H1 (cell line): ENCODE measurements at regions not wholly inside any gene's neighbourhood (a gene's known extent, or its start where the extent isn't known, plus 50 kb on each side); places are given as distances from the start of the nearest gene placed in this dataset.

Experiments
- CTCF ChIP-seq, 3 experiments: IDR thresholded peaks; 1 replicate in 2 of 3; 2 replicates in 1 of 3; pipeline versions ENCODE4 v1.5.1 to v1.6.1; 2011; ENCODE audit warnings: low read length in 3 of 3, mild to moderate bottlenecking in 3 of 3, inconsistent platforms in 2 of 3, low read depth in 1 of 3, moderate library complexity in 1 of 3; ENCODE audit not compliant: insufficient read depth in 1 of 3; ENCODE audit errors: control extremely low read depth in 1 of 3
- EP300 ChIP-seq, 2 experiments: IDR thresholded peaks; 1 replicate in 1 of 2; 2 replicates in 1 of 2; pipeline ENCODE4 v1.6.1; 2011 to 2012; ENCODE audit warnings: low read depth in 2 of 2, low read length in 2 of 2, mild to moderate bottlenecking in 2 of 2, borderline replicate concordance in 1 of 2, inconsistent platforms in 1 of 2, moderate library complexity in 1 of 2
- GABPA ChIP-seq: IDR thresholded peaks from 2 replicates; pipeline ENCODE4 v1.6.1; 2011; ENCODE audit warnings: mild to moderate bottlenecking, low read length, moderate library complexity, borderline replicate concordance; ENCODE audit not compliant: insufficient read depth
- POLR2A ChIP-seq, 2 experiments: IDR thresholded peaks; 1 replicate in 1 of 2; 2 replicates in 1 of 2; pipeline ENCODE4 v1.6.1; 2011; ENCODE audit warnings: low read depth in 2 of 2, low read length in 2 of 2, mild to moderate bottlenecking in 2 of 2; ENCODE audit errors: control extremely low read depth in 1 of 2
- POLR2AphosphoS5 ChIP-seq: IDR thresholded peaks from 2 replicates; pipeline ENCODE4 v1.6.1; 2011; ENCODE audit warnings: low read depth, low read length
- SAP30 ChIP-seq: fragments of 300-600 bp; sonication (generic); IDR thresholded peaks from 2 replicates; pipeline ENCODE4 v1.7.1; 2012; ENCODE audit warnings: low read length, moderate library complexity, mild to moderate bottlenecking, inconsistent platforms; ENCODE audit not compliant: insufficient read depth, insufficient replicate concordance

GRCh38 chr22:47878460-47878859, 1116.0 kb downstream of the TBC1D22A start:
- TF ChIP-seq POLR2A (IDR thresholded peaks at IDR 0.05; ENCODE audit: control extremely low read depth in 1 of 2, low read depth in 2 of 2, low read length in 2 of 2) (no peak), CTCF (IDR thresholded peaks at IDR 0.05; ENCODE audit: control extremely low read depth in 1 of 3, insufficient read depth in 1 of 3, low read depth in 1 of 3, low read length in 3 of 3) (no peak), EP300 (IDR thresholded peaks at IDR 0.05; ENCODE audit: borderline replicate concordance in 1 of 2, low read depth in 2 of 2, low read length in 2 of 2) (no peak), SAP30 (no peak), POLR2AphosphoS5 (no peak), GABPA (no peak)
